H1 (cell line): ENCODE measurements at regions not wholly inside any gene's neighbourhood (a gene's known extent, or its start where the extent isn't known, plus 50 kb on each side); places are given as distances from the start of the nearest gene placed in this dataset.

Source experiments
- CTCF ChIA-PET: fragments of 300-600 bp; sonication (Branson Sonifier 250); formaldehyde crosslinking; loops from one replicate; lab custom pipeline; 2021; ENCODE audit not compliant: partially characterized antibody; lab: Charles Lee
- POLR2A ChIA-PET: fragments of 300-600 bp; sonication (Branson Sonifier 250); formaldehyde crosslinking; loops from one replicate; lab custom pipeline; 2021; ENCODE audit warnings: inconsistent platforms; ENCODE audit not compliant: partially characterized antibody; lab: Charles Lee
- DNase-seq, 2 experiments: peaks; one replicate each; pipeline versions ENCODE4 v3.0.0 to v3.0.0-alpha.2; 2010 to 2022; ENCODE audit warnings: low spot score in 2 of 2, low read depth in 1 of 2, mixed read lengths in 1 of 2
- FAIRE-seq: peaks from 2 replicates; lab custom pipeline; 2011; peaks lifted over from hg19 to GRCh38; lab: Jason Lieb, UNC
- H2AFZ ChIP-seq: 2 replicates; pipeline ENCODE4 v1.8.1; 2012; ENCODE audit warnings: low read length, inconsistent platforms
- H2AK5ac ChIP-seq: 2 replicates; pipeline ENCODE4 v1.6.1; 2013; ENCODE audit warnings: low read depth, low read length
- H2BK120ac ChIP-seq: replicated peaks from 2 replicates; pipeline ENCODE3; 2013; ENCODE audit warnings: low read depth, low read length, inconsistent platforms
- H2BK12ac ChIP-seq: 2 replicates; pipeline ENCODE4 v1.6.1; 2013; ENCODE audit warnings: low read depth, low read length
- H2BK15ac ChIP-seq: 2 replicates; pipeline ENCODE4 v1.6.1; 2013; ENCODE audit warnings: low read length
- H2BK20ac ChIP-seq: 2 replicates; pipeline ENCODE4 v1.6.1; 2013; ENCODE audit warnings: low read length
- H2BK5ac ChIP-seq: 2 replicates; pipeline ENCODE4 v1.6.1; 2013; ENCODE audit warnings: low read depth, low read length
- H3K14ac ChIP-seq: 2 replicates; pipeline ENCODE4 v1.6.1; 2013; ENCODE audit warnings: inconsistent platforms; ENCODE audit not compliant: insufficient read length
- H3K18ac ChIP-seq: 2 replicates; pipeline ENCODE4 v1.6.1; 2013; ENCODE audit warnings: low read length; ENCODE audit errors: extremely low read depth
- H3K23ac ChIP-seq: 2 replicates; pipeline ENCODE4 v1.6.1; 2013; ENCODE audit warnings: inconsistent platforms; ENCODE audit not compliant: insufficient read length
- H3K23me2 ChIP-seq: 2 replicates; pipeline ENCODE4 v1.6.1; 2013; ENCODE audit warnings: low read depth, low read length
- H3K27ac ChIP-seq: 2 replicates; pipeline ENCODE4 v1.6.1; 2011; ENCODE audit warnings: low read depth, low read length, inconsistent platforms
- H3K27me3 ChIP-seq, 4 experiments: replicated peaks in 1 of 4; 1 replicate in 1 of 4; 2 replicates in 3 of 4; pipeline versions ENCODE4 v1.6.1 to v1.8.1; 2011 to 2013; ENCODE audit warnings: low read length in 3 of 4, mild to moderate bottlenecking in 3 of 4, inconsistent platforms in 2 of 4, mixed read lengths in 2 of 4, moderate library complexity in 1 of 4; ENCODE audit not compliant: control insufficient read depth in 3 of 4, insufficient read depth in 3 of 4; ENCODE audit errors: extremely low read depth in 1 of 4
- H3K36me3 ChIP-seq, 4 experiments: 2 replicates each; pipeline versions ENCODE4 v1.6.1 to v1.8.1; 2011 to 2013; ENCODE audit warnings: mild to moderate bottlenecking in 4 of 4, low read length in 3 of 4, moderate library complexity in 2 of 4, control low read depth in 1 of 4, inconsistent platforms in 1 of 4; ENCODE audit not compliant: insufficient read depth in 4 of 4, control insufficient read depth in 2 of 4
- H3K4ac ChIP-seq: replicated peaks from 2 replicates; pipeline ENCODE3; 2013; ENCODE audit warnings: low read length, low read depth, mixed read lengths, inconsistent platforms; ENCODE audit not compliant: insufficient read length
- H3K4me1 ChIP-seq, 4 experiments: replicated peaks in 1 of 4; 1 replicate in 1 of 4; 2 replicates in 3 of 4; pipeline versions ENCODE4 v1.6.1 to v1.8.1; 2011 to 2013; ENCODE audit warnings: low read length in 3 of 4, inconsistent platforms in 2 of 4, mixed read lengths in 1 of 4; ENCODE audit not compliant: insufficient read depth in 4 of 4, control insufficient read depth in 3 of 4
- H3K4me2 ChIP-seq, 2 experiments: 2 replicates each; pipeline versions ENCODE4 v1.6.1 to v1.8.1; 2011 to 2013; ENCODE audit warnings: low read depth in 2 of 2, low read length in 2 of 2, control low read depth in 1 of 2, inconsistent platforms in 1 of 2, mild to moderate bottlenecking in 1 of 2; ENCODE audit not compliant: insufficient read depth in 1 of 2
- H3K4me3 ChIP-seq, 4 experiments: fragments of 200-600, 300-600 bp in 1 of 4; sonication (generic), shearing (Covaris generic), sonication (Bioruptor Twin) in 1 of 4; 2 replicates each; pipeline versions ENCODE4 v1.5.1 to v1.8.1; 2011 to 2016; ENCODE audit warnings: low read length in 4 of 4, low read depth in 3 of 4, control low read depth in 2 of 4, inconsistent platforms in 2 of 4, mild to moderate bottlenecking in 2 of 4, mixed read lengths in 1 of 4, moderate library complexity in 1 of 4; ENCODE audit not compliant: insufficient read depth in 2 of 4; ENCODE audit errors: extremely low read depth in 1 of 4
- H3K56ac ChIP-seq: replicated peaks from 2 replicates; pipeline ENCODE3; 2013; ENCODE audit warnings: low read depth, mild to moderate bottlenecking, mixed read lengths, low read length, inconsistent platforms; ENCODE audit not compliant: insufficient read length
- H3K79me1 ChIP-seq: 2 replicates; pipeline ENCODE4 v1.6.1; 2013; ENCODE audit warnings: low read depth, low read length, control low read depth
- H3K79me2 ChIP-seq, 2 experiments: 2 replicates each; pipeline versions ENCODE4 v1.6.1 to v1.8.1; 2012 to 2013; ENCODE audit warnings: low read length in 2 of 2, mild to moderate bottlenecking in 2 of 2, inconsistent platforms in 1 of 2; ENCODE audit not compliant: insufficient read depth in 2 of 2, control insufficient read depth in 1 of 2
- H3K9ac ChIP-seq, 4 experiments: replicated peaks in 1 of 4; 1 replicate in 1 of 4; 2 replicates in 3 of 4; pipeline versions ENCODE4 v1.6.1 to v1.8.1; 2011 to 2013; ENCODE audit warnings: low read depth in 3 of 4, low read length in 3 of 4, control low read depth in 2 of 4, mild to moderate bottlenecking in 2 of 4, moderate library complexity in 2 of 4, inconsistent platforms in 1 of 4; ENCODE audit errors: extremely low read depth in 1 of 4
- H3K9me3 ChIP-seq, 2 experiments: 2 replicates each; pipeline versions ENCODE4 v1.6.1 to v1.8.1; 2012 to 2013; ENCODE audit warnings: mild to moderate bottlenecking in 2 of 2, moderate library complexity in 2 of 2, control low read depth in 1 of 2, inconsistent platforms in 1 of 2, low read depth in 1 of 2, low read length in 1 of 2, mixed read lengths in 1 of 2; ENCODE audit not compliant: insufficient read depth in 2 of 2
- H4K20me1 ChIP-seq, 2 experiments: replicated peaks in 1 of 2; 2 replicates each; pipeline versions ENCODE3 to v1.8.1; 2011 to 2013; ENCODE audit warnings: inconsistent platforms in 2 of 2, low read length in 2 of 2, mild to moderate bottlenecking in 1 of 2; ENCODE audit not compliant: insufficient read depth in 2 of 2, control insufficient read depth in 1 of 2
- H4K5ac ChIP-seq: 2 replicates; pipeline ENCODE4 v1.6.1; 2013; ENCODE audit warnings: low read length, low read depth, mixed read lengths, inconsistent platforms; ENCODE audit not compliant: insufficient read length
- H4K8ac ChIP-seq: 2 replicates; pipeline ENCODE4 v1.8.0; 2013; ENCODE audit warnings: mild to moderate bottlenecking, moderate library complexity, low read length, inconsistent platforms; ENCODE audit not compliant: insufficient read depth; ENCODE audit errors: extremely low read depth
- H4K91ac ChIP-seq: replicated peaks from 2 replicates; pipeline ENCODE3; 2013; ENCODE audit warnings: low read length, mixed read lengths, inconsistent platforms; ENCODE audit not compliant: insufficient read length
- CBX5 ChIP-seq: fragments of 300-800, 300-1000 bp; sonication (generic); IDR thresholded peaks from 2 replicates; pipeline ENCODE4 v1.7.1; 2016; ENCODE audit warnings: antibody characterized with exemption, low read length, low read depth
- CEBPB ChIP-seq: IDR thresholded peaks from 2 replicates; pipeline ENCODE4 v1.6.1; 2012; ENCODE audit warnings: low read depth, low read length
- CTBP2 ChIP-seq: IDR thresholded peaks from 2 replicates; pipeline ENCODE4 v1.7.0; 2011; ENCODE audit warnings: borderline replicate concordance, mild to moderate bottlenecking, moderate library complexity, mixed read lengths, low read length; ENCODE audit not compliant: insufficient read depth, insufficient read length
- NANOG ChIP-seq: IDR thresholded peaks from 2 replicates; pipeline ENCODE4 v1.6.1; 2011; ENCODE audit warnings: low read length, low read depth, mild to moderate bottlenecking, inconsistent platforms; ENCODE audit not compliant: insufficient read depth, poor library complexity, severe bottlenecking
- SIX5 ChIP-seq: IDR thresholded peaks from 2 replicates; pipeline ENCODE4 v1.6.1; 2011; ENCODE audit warnings: mild to moderate bottlenecking, low read depth, low read length
- SP2 ChIP-seq: IDR thresholded peaks from 2 replicates; pipeline ENCODE4 v1.6.1; 2012; ENCODE audit warnings: mild to moderate bottlenecking, low read length, inconsistent platforms
- TAF7 ChIP-seq: optimal IDR thresholded peaks from 2 replicates; pipeline ENCODE3; 2011; ENCODE audit warnings: low read depth, mild to moderate bottlenecking, inconsistent platforms, low read length, moderate library complexity, borderline replicate concordance
- YY1 ChIP-seq: IDR thresholded peaks from 2 replicates; pipeline ENCODE4 v1.6.1; 2011; ENCODE audit warnings: low read depth, mild to moderate bottlenecking, low read length
- WGBS, 2 experiments: shearing (Covaris generic) in 1 of 2; methylation state at CpG; one replicate each; pipeline versions ENCODE4 v1.1.6 to v1.1.7; 2013 to 2015; ENCODE audit warnings: low lambda C conversion rate in 2 of 2, mixed read lengths in 2 of 2, inconsistent platforms in 1 of 2, low coverage in 1 of 2, missing lambda C conversion rate in 1 of 2; ENCODE audit not compliant: insufficient replicate concordance in 2 of 2, insufficient coverage in 1 of 2, insufficient read length in 1 of 2; ENCODE audit errors: extremely low coverage in 1 of 2, missing lambda C conversion rate in 1 of 2; 5-methylcytosine and 5-hydroxymethylcytosine counted together
- TF ChIP-seq, protein P1 (sequence below): IDR thresholded peaks from 2 replicates; pipeline ENCODE4 v1.6.1; 2011; ENCODE audit warnings: low read length, improper control_type of control experiment

DNA sequence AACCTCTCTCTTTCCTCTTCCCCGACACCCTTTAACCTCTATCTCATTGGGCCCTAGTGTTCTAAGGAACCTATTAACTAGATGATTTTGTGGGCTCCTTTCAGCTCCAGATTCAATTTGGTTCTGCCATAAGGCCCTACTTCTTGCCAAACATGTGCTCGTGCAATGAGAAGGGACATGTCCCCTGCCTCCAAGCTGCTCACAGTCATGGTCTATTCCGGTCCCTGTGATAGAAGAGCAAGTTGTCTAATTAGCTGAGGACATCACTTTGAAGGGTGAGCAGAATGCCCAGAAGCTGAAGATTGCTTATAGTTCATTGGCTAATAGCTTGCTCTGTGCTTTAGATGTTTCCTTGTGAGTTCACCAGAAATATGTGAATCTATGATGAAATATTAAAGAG lies 76.2 kb downstream of the ZNF648 start:
- Histone ChIP-seq H3K4me1 (peaks cover 0 to 7% (median 4%) of the 10 kb centered on the region in 4 experiments; a peak in 5 of 7 replicates), H2BK15ac (no peak overlapping the region), H3K27ac (no peak overlapping the region), H2BK5ac (no peak overlapping the region), H3K36me3 (no peaks in the 10 kb centered on the region), H3K4me3 (no peak overlapping the region), H3K79me2 (no peaks in the 10 kb centered on the region), H3K18ac (no peak overlapping the region), H3K14ac (no peak overlapping the region), H3K4ac (no peak overlapping the region), H3K27me3 (no peaks in the 10 kb centered on the region), H4K8ac (no peak overlapping the region), H3K23me2 (no peaks in the 10 kb centered on the region; the same call in 1 of the 2 replicates), H2BK120ac (no peak overlapping the region), H3K79me1 (no peaks in the 10 kb centered on the region), H2AK5ac (no peak overlapping the region), H2BK12ac (no peak overlapping the region), H4K20me1 (no peaks in the 10 kb centered on the region), H3K9me3 (no peaks in the 10 kb centered on the region; a peak in 1 of 4 replicates), H3K9ac (no peak overlapping the region), H2AFZ (no peak overlapping the region), H4K5ac (no peak overlapping the region), H3K23ac (no peak overlapping the region), H4K91ac (no peak overlapping the region), H2BK20ac (no peak overlapping the region), H3K56ac (no peak overlapping the region), H3K4me2 (no peak overlapping the region)
- no peak for TF ChIP-seq CEBPB
- no peak for TF ChIP-seq SIX5
- no peak for TF ChIP-seq TAF7
- TF ChIP-seq SP2, result no peak
- TF ChIP-seq YY1, result no peak
- TF ChIP-seq CTBP2, result no peak
- TF ChIP-seq CBX5, result no peak
- TF ChIP-seq, protein P1, sequence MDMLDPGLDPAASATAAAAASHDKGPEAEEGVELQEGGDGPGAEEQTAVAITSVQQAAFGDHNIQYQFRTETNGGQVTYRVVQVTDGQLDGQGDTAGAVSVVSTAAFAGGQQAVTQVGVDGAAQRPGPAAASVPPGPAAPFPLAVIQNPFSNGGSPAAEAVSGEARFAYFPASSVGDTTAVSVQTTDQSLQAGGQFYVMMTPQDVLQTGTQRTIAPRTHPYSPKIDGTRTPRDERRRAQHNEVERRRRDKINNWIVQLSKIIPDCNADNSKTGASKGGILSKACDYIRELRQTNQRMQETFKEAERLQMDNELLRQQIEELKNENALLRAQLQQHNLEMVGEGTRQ, result no peak
- TF ChIP-seq NANOG, result no peak
- FAIRE-seq (no peak), DNase-seq (no peak)
- ChIA-PET CTCF (interaction anchor here (0.5 to 3.0 kb wide), 7 partner anchors 9 to 69 kb away, joined by 3 to 11 read pairs (median 4); no protein-coding TSS in a partner anchor), POLR2A (interaction anchor here (1.1 kb wide), 1 partner anchor 12 kb away, joined by 3 read pairs; no protein-coding TSS in a partner anchor)
- 96% methylated on average over 3 of the region's 3 CpGs; no CpG with 5 or more reads in 1 of the 2 experiments for WGBS, 2 experiments
